Vagina (tissue), 2 donors: ENCODE measurements at regions not wholly inside any gene's neighbourhood (a gene's known extent, or its start where the extent isn't known, plus 50 kb on each side); places are given as distances from the start of the nearest gene placed in this dataset.

Source experiments
- DNase-seq, 2 donors: peaks; one replicate each; pipeline ENCODE4 v3.0.0-alpha.2; 2017; ENCODE audit errors: extremely low spot score in 2 of 2
- H3K27ac ChIP-seq: fragments of 200-600 bp; sonication (generic); one replicate; pipeline ENCODE4 v1.5.1; 2019
- H3K27me3 ChIP-seq: fragments of 200-600 bp; sonication (generic); one replicate; pipeline ENCODE4 v1.5.1; 2019
- H3K36me3 ChIP-seq, 2 donors: fragments of 200-600 bp; sonication (generic); one replicate each; pipeline ENCODE4 v1.5.1; 2017 to 2019
- H3K4me1 ChIP-seq: fragments of 200-600 bp; sonication (generic); one replicate; pipeline ENCODE4 v1.5.1; 2019
- H3K4me3 ChIP-seq, 2 donors: fragments of 200-600 bp; sonication (generic); 1 replicate in 1 of 2; 2 replicates in 1 of 2; pipeline ENCODE4 v1.5.1; 2016 to 2019
- H3K9me3 ChIP-seq: fragments of 200-600 bp; sonication (generic); one replicate; pipeline ENCODE4 v1.5.1; 2019
- POLR2A ChIP-seq, 2 donors: fragments of 450-650 bp; IDR thresholded peaks; one replicate each; pipeline ENCODE4 v1.6.1; 2017; ENCODE audit warnings: antibody characterized with exemption in 2 of 2, mild to moderate bottlenecking in 2 of 2, moderate library complexity in 2 of 2
- POLR2AphosphoS5 ChIP-seq, 2 donors: sonication (generic); formaldehyde crosslinking; IDR thresholded peaks; one replicate each; pipeline ENCODE4 v1.9.0; 2017; ENCODE audit warnings: antibody characterized with exemption in 2 of 2, mild to moderate bottlenecking in 2 of 2, low read depth in 1 of 2; ENCODE audit not compliant: insufficient read depth in 1 of 2
- intact Hi-C: fragments of 100-400 bp; cut with DNase I; formaldehyde crosslinking; loops from one replicate; pipeline ENCODE4 v1.15.1; 2023
- TF ChIP-seq, protein P1 (sequence below), 3 experiments: fragments of 450-650 bp in 2 of 3; fragments of 200-600 bp in 1 of 3; sonication (generic) in 1 of 3; IDR thresholded peaks; one replicate each; pipeline ENCODE4 v1.5.1; 2017 to 2019; ENCODE audit warnings: antibody characterized with exemption in 3 of 3, mild to moderate bottlenecking in 2 of 3, moderate library complexity in 2 of 3

GRCh38 chr1:115402753-115403184, 64.7 kb upstream of the NGF start:
- Histone ChIP-seq H3K9me3 (no peaks in the 10 kb centered on the region), H3K27me3 (no peaks in the 10 kb centered on the region), H3K4me1 (no peaks in the 10 kb centered on the region), H3K36me3 (no peaks in the 10 kb centered on the region), H3K27ac (no peak overlapping the region), H3K4me3 (no peak overlapping the region)
- intact Hi-C loops = no loop called here
- DNase-seq = no peak
- TF ChIP-seq POLR2AphosphoS5 (IDR thresholded peaks at IDR 0.05; ENCODE audit: insufficient read depth in 1 of 2, low read depth in 1 of 2) = no peak

GRCh38 chr1:115401676-115402075, 63.6 kb upstream of the NGF start:
- TF ChIP-seq, protein P1, sequence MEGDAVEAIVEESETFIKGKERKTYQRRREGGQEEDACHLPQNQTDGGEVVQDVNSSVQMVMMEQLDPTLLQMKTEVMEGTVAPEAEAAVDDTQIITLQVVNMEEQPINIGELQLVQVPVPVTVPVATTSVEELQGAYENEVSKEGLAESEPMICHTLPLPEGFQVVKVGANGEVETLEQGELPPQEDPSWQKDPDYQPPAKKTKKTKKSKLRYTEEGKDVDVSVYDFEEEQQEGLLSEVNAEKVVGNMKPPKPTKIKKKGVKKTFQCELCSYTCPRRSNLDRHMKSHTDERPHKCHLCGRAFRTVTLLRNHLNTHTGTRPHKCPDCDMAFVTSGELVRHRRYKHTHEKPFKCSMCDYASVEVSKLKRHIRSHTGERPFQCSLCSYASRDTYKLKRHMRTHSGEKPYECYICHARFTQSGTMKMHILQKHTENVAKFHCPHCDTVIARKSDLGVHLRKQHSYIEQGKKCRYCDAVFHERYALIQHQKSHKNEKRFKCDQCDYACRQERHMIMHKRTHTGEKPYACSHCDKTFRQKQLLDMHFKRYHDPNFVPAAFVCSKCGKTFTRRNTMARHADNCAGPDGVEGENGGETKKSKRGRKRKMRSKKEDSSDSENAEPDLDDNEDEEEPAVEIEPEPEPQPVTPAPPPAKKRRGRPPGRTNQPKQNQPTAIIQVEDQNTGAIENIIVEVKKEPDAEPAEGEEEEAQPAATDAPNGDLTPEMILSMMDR (IDR thresholded peaks at IDR 0.05) = no peak
- TF ChIP-seq POLR2AphosphoS5 (IDR thresholded peaks at IDR 0.05; ENCODE audit: insufficient read depth in 1 of 2, low read depth in 1 of 2) (no peak), POLR2A (IDR thresholded peaks at IDR 0.05) (no peak)
- Histone ChIP-seq H3K4me3 (no peak overlapping the region), H3K4me1 (no peaks in the 10 kb centered on the region), H3K27me3 (no peaks in the 10 kb centered on the region), H3K27ac (no peak overlapping the region), H3K9me3 (no peaks in the 10 kb centered on the region), H3K36me3 (no peaks in the 10 kb centered on the region)
- intact Hi-C loops = no loop called here
- DNase-seq = no peak

DNA sequence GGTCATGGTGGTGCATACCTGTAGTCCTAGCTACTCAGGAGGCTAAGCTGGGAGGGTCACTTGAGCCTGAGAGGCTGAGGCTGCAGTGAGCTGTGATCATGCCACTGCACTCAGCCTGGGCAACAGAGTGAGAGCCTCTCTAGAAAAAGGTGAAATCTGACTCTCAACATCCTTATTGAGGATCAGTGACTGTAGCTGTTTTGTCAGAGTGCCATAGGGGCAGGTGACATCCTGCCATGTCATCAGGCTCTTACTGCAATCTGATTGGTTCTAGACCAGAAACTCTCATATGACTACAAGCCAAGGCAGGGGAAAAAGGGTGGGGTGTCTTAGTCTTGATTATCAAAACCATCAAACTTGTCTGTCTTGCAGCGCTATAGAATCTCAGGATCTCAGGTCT, 62.8 kb upstream of the NGF start:
- Histone ChIP-seq H3K4me3 (no peak overlapping the region), H3K36me3 (no peaks in the 10 kb centered on the region), H3K9me3 (no peaks in the 10 kb centered on the region), H3K27me3 (no peaks in the 10 kb centered on the region), H3K4me1 (no peaks in the 10 kb centered on the region), H3K27ac (no peak overlapping the region)
- TF ChIP-seq POLR2AphosphoS5 (IDR thresholded peaks at IDR 0.05; ENCODE audit: insufficient read depth in 1 of 2, low read depth in 1 of 2) = no peak
- TF ChIP-seq POLR2A (IDR thresholded peaks at IDR 0.05) = no peak
- TF ChIP-seq, protein P1 (IDR thresholded peaks at IDR 0.05) = no peak
- DNase-seq = no peak
- intact Hi-C loops = no loop called here

DNA sequence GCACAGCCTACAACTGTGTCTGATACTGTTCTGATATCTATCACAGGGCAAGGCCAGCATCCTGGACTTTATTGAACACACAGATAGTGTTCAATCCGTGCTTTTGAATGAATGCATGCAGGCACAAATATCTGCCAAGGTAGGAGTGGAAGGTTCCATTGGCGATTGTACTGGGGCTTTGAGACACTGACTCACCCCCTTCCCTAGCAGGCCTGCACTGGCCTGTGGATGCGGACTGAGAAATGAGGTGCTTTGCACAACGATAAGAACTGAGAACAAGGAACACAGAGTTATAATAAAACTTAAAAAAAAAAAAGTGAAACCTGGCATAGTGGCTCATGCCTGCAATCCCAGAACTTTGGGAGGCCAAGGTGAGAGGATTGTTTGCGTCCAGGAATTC, 62.4 kb upstream of the NGF start:
- H3K27ac ChIP-seq = no peak overlapping the region
- H3K4me3 ChIP-seq = no peak overlapping the region
- no peaks in the 10 kb centered on the region for H3K27me3 ChIP-seq
- intact Hi-C loops = no loop called here
- no peak for DNase-seq
- H3K9me3 ChIP-seq = no peaks in the 10 kb centered on the region
- no peaks in the 10 kb centered on the region for H3K4me1 ChIP-seq
- no peaks in the 10 kb centered on the region for H3K36me3 ChIP-seq
- TF ChIP-seq, protein P1 (IDR thresholded peaks at IDR 0.05) = no peak
- TF ChIP-seq POLR2A (IDR thresholded peaks at IDR 0.05) = no peak
- no peak for TF ChIP-seq POLR2AphosphoS5 (IDR thresholded peaks at IDR 0.05; ENCODE audit: insufficient read depth in 1 of 2, low read depth in 1 of 2)

- H3K36me3 ChIP-seq = no peaks in the 10 kb centered on the region
- no peak overlapping the region for H3K27ac ChIP-seq
- no peaks in the 10 kb centered on the region for H3K9me3 ChIP-seq
- DNase-seq = no peak
- TF ChIP-seq POLR2A (IDR thresholded peaks at IDR 0.05) = no peak
- TF ChIP-seq POLR2AphosphoS5 (IDR thresholded peaks at IDR 0.05; ENCODE audit: insufficient read depth in 1 of 2, low read depth in 1 of 2) = no peak
- TF ChIP-seq, protein P1 (IDR thresholded peaks at IDR 0.05) = no peak
- H3K27me3 ChIP-seq = no peaks in the 10 kb centered on the region
- no peak overlapping the region for H3K4me3 ChIP-seq
- intact Hi-C loops = no loop called here
- no peaks in the 10 kb centered on the region for H3K4me1 ChIP-seq
Observed at GRCh38 chr1:115398745-115399144, 60.7 kb upstream of the NGF start.
